Subcutaneous abdominal adipose tissue (tissue), 5 donors: ENCODE measurements at regions not wholly inside any gene's neighbourhood (a gene's known extent, or its start where the extent isn't known, plus 50 kb on each side); places are given as distances from the start of the nearest gene placed in this dataset.

Experiments
- H3K27ac ChIP-seq: one replicate; pipeline ENCODE4 v1.7.0; 2013; ENCODE audit warnings: low read depth, mild to moderate bottlenecking, inconsistent platforms, low read length, moderate library complexity
- H3K27me3 ChIP-seq, 5 donors: one replicate each; pipeline ENCODE4 v1.7.0; 2013; ENCODE audit warnings: low read length in 5 of 5, inconsistent platforms in 1 of 5; ENCODE audit not compliant: control insufficient read depth in 5 of 5, insufficient read depth in 4 of 5
- H3K36me3 ChIP-seq, 5 donors: one replicate each; pipeline ENCODE4 v1.7.0; 2013; ENCODE audit warnings: low read length in 5 of 5; ENCODE audit not compliant: control insufficient read depth in 5 of 5, insufficient read depth in 5 of 5
- H3K4me1 ChIP-seq, 5 donors: one replicate each; pipeline ENCODE4 v1.7.0; 2013; ENCODE audit warnings: low read length in 5 of 5, mild to moderate bottlenecking in 3 of 5, moderate library complexity in 1 of 5; ENCODE audit not compliant: control insufficient read depth in 5 of 5, insufficient read depth in 5 of 5
- H3K4me3 ChIP-seq, 5 donors: one replicate each; pipeline ENCODE4 v1.7.0; 2013; ENCODE audit warnings: low read length in 5 of 5, low read depth in 1 of 5
- H3K9ac ChIP-seq, 5 donors: one replicate each; pipeline ENCODE4 v1.7.0; 2013; ENCODE audit warnings: low read length in 5 of 5, mild to moderate bottlenecking in 4 of 5, moderate library complexity in 3 of 5
- H3K9me3 ChIP-seq, 5 donors: one replicate each; pipeline ENCODE4 v1.7.0; 2013; ENCODE audit warnings: low read length in 5 of 5; ENCODE audit not compliant: control insufficient read depth in 5 of 5
- donor health status: healthy.
- donor health status: healthy.
- donor health status: healthy.
- donor health status: healthy.
- donor health status: healthy.

GRCh38 chr5:133892774-133893173, 75.7 kb downstream of the C5orf15 start:
- Histone ChIP-seq H3K4me3 (no peak overlapping the region), H3K27ac (no peak overlapping the region), H3K4me1 (peaks cover 0 to 3% (median 0%) of the 10 kb centered on the region in 5 donors), H3K27me3 (no peaks in the 10 kb centered on the region), H3K9me3 (no peaks in the 10 kb centered on the region), H3K9ac (no peak overlapping the region), H3K36me3 (no peaks in the 10 kb centered on the region)

GRCh38 chr5:133892306-133892705, 76.1 kb downstream of the C5orf15 start:
- Histone ChIP-seq H3K9ac (no peak overlapping the region), H3K4me1 (peaks cover 0 to 3% (median 0%) of the 10 kb centered on the region in 5 donors), H3K9me3 (no peaks in the 10 kb centered on the region), H3K27ac (no peak overlapping the region), H3K36me3 (no peaks in the 10 kb centered on the region), H3K27me3 (no peaks in the 10 kb centered on the region), H3K4me3 (no peak overlapping the region)

- Histone ChIP-seq H3K4me1 (peaks cover 0 to 3% (median 0%) of the 10 kb centered on the region in 5 donors), H3K9me3 (no peaks in the 10 kb centered on the region), H3K27me3 (no peaks in the 10 kb centered on the region), H3K27ac (no peak overlapping the region), H3K4me3 (no peak overlapping the region), H3K36me3 (no peaks in the 10 kb centered on the region), H3K9ac (no peak overlapping the region)
These were observed 77.0 kb downstream of the C5orf15 start for GRCh38 chr5:133891390-133891789.

GRCh38 chr5:133890776-133891280, 77.6 kb downstream of the C5orf15 start:
- Histone ChIP-seq H3K9me3 (no peaks in the 10 kb centered on the region), H3K27ac (no peak overlapping the region), H3K4me3 (no peak overlapping the region), H3K36me3 (no peaks in the 10 kb centered on the region), H3K27me3 (no peaks in the 10 kb centered on the region), H3K4me1 (peaks cover 0 to 3% (median 0%) of the 10 kb centered on the region in 5 donors), H3K9ac (no peak overlapping the region)

GRCh38 chr5:133890314-133890713, 78.1 kb downstream of the C5orf15 start:
- Histone ChIP-seq H3K9ac (no peak overlapping the region), H3K36me3 (no peaks in the 10 kb centered on the region), H3K4me3 (no peak overlapping the region), H3K9me3 (no peaks in the 10 kb centered on the region), H3K27ac (no peak overlapping the region), H3K27me3 (no peaks in the 10 kb centered on the region), H3K4me1 (peaks cover 0 to 3% (median 0%) of the 10 kb centered on the region in 5 donors)

- no peaks in the 10 kb centered on the region for H3K9me3 ChIP-seq
- H3K36me3 ChIP-seq = no peaks in the 10 kb centered on the region
- no peaks in the 10 kb centered on the region for H3K27me3 ChIP-seq
- no peak overlapping the region for H3K27ac ChIP-seq
- H3K9ac ChIP-seq = no peak overlapping the region
- H3K4me3 ChIP-seq = no peak overlapping the region
- peaks cover 0 to 9% (median 7%) of the 10 kb centered on the region in 5 donors for H3K4me1 ChIP-seq
These were observed 79.0 kb downstream of the C5orf15 start for GRCh38 chr5:133889271-133889905.

- no peaks in the 10 kb centered on the region for H3K36me3 ChIP-seq
- no peak overlapping the region for H3K9ac ChIP-seq
- H3K27ac ChIP-seq = no peak overlapping the region
- no peak overlapping the region for H3K4me3 ChIP-seq
- H3K27me3 ChIP-seq = no peaks in the 10 kb centered on the region
- H3K9me3 ChIP-seq = no peaks in the 10 kb centered on the region
- peaks cover 0 to 9% (median 7%) of the 10 kb centered on the region in 5 donors for H3K4me1 ChIP-seq
These were observed 79.8 kb downstream of the C5orf15 start for GRCh38 chr5:133888625-133888991.

- Histone ChIP-seq H3K9me3 (no peaks in the 10 kb centered on the region), H3K9ac (no peak overlapping the region)
These were observed 82.9 kb downstream of the C5orf15 start for GRCh38 chr5:133885566-133885965.

GRCh38 chr5:133884569-133885311, 83.7 kb downstream of the C5orf15 start:
- Histone ChIP-seq H3K27ac (no peak overlapping the region), H3K4me3 (no peak overlapping the region), H3K9ac (no peak overlapping the region), H3K27me3 (peaks cover 0 to 6% (median 2%) of the 10 kb centered on the region in 5 donors), H3K9me3 (no peaks in the 10 kb centered on the region), H3K36me3 (no peaks in the 10 kb centered on the region), H3K4me1 (peaks cover 0 to 11% (median 8%) of the 10 kb centered on the region in 5 donors)

More at GRCh38 chr5:133885566-133885965, 82.9 kb downstream of the C5orf15 start:
- Histone ChIP-seq H3K27ac (no peak overlapping the region), H3K4me3 (no peak overlapping the region), H3K27me3 (peaks cover 0 to 6% (median 2%) of the 10 kb centered on the region in 5 donors), H3K36me3 (no peaks in the 10 kb centered on the region), H3K4me1 (peaks cover 0 to 9% (median 7%) of the 10 kb centered on the region in 5 donors)

- no peaks in the 10 kb centered on the region for H3K9me3 ChIP-seq
- H3K4me3 ChIP-seq = no peak overlapping the region
- peaks cover 0 to 6% (median 2%) of the 10 kb centered on the region in 5 donors for H3K27me3 ChIP-seq
- no peak overlapping the region for H3K27ac ChIP-seq
- no peaks in the 10 kb centered on the region for H3K36me3 ChIP-seq
- H3K9ac ChIP-seq = no peak overlapping the region
- H3K4me1 ChIP-seq = peaks cover 0 to 15% (median 12%) of the 10 kb centered on the region in 5 donors
These were observed 84.5 kb downstream of the C5orf15 start for GRCh38 chr5:133883916-133884315.
